ENCODE measurements at regions not wholly inside any gene's neighbourhood (a gene's known extent, or its start where the extent isn't known, plus 50 kb on each side); places are given as distances from the start of the nearest gene placed in this dataset.
"Not testable (repeated sequence)": the region's sequence is repeated elsewhere in the genome, so short reads cannot be mapped to it uniquely, and the experiment has no call there.

- TF ChIP-seq POLR2A (IDR thresholded peaks at IDR 0.05; ENCODE audit: low read length); GATA1 (IDR thresholded peaks at IDR 0.05; ENCODE audit: low read depth, low read length): not testable (repeated sequence)
Measured at GRCh38 chr15:99799854-99800250, 66.6 kb upstream of the LYSMD4 start.
